ENCODE measurements at regions not wholly inside any gene's neighbourhood (a gene's known extent, or its start where the extent isn't known, plus 50 kb on each side); places are given as distances from the start of the nearest gene placed in this dataset.

DNA sequence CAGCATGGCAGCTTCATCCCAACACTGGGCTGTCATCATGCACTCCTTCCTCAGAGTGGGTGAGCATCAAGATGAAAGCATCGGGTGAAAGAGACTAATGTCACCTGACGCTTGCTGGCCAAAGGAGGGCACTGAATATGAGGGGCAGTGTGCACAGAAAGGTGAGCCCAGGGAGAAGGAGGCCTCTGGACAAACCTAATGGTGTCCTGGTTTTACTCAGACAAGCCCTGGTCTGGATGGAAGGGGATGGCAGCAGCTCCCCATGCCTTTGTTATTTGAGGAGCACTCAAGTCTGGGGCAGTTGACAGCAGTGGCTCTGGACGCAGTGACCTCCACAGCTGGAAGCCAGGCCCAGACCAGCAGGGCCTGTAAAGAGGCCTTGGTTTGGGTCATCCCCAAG, 209.7 kb downstream of the SMAD2 start:
- DNase-seq (no peak), ATAC-seq (no peak)
- no peaks in the 10 kb centered on the region for H3K27me3 ChIP-seq
- no peak overlapping the region for H3K27ac ChIP-seq
- in situ Hi-C loops (cut with MboI; ENCODE audit: low sequenced_read_pairs in 4 of 4), result no loop called here
- no peaks in the 10 kb centered on the region for H3K9me3 ChIP-seq
- H3K36me3 ChIP-seq, result no peaks in the 10 kb centered on the region
- H3K4me3 ChIP-seq, result no peak overlapping the region
- TF ChIP-seq, protein P1, sequence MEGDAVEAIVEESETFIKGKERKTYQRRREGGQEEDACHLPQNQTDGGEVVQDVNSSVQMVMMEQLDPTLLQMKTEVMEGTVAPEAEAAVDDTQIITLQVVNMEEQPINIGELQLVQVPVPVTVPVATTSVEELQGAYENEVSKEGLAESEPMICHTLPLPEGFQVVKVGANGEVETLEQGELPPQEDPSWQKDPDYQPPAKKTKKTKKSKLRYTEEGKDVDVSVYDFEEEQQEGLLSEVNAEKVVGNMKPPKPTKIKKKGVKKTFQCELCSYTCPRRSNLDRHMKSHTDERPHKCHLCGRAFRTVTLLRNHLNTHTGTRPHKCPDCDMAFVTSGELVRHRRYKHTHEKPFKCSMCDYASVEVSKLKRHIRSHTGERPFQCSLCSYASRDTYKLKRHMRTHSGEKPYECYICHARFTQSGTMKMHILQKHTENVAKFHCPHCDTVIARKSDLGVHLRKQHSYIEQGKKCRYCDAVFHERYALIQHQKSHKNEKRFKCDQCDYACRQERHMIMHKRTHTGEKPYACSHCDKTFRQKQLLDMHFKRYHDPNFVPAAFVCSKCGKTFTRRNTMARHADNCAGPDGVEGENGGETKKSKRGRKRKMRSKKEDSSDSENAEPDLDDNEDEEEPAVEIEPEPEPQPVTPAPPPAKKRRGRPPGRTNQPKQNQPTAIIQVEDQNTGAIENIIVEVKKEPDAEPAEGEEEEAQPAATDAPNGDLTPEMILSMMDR (IDR thresholded peaks at IDR 0.05 in 4 of 5, conservative IDR thresholded peaks at IDR 0.05 in 1 of 5), result no peak
- no peak for TF ChIP-seq POLR2A (IDR thresholded peaks at IDR 0.05)
- H3K4me1 ChIP-seq, result no peaks in the 10 kb centered on the region
- intact Hi-C loops (cut with DNase I; ENCODE audit: low total_unique reads), result no loop called here

DNA sequence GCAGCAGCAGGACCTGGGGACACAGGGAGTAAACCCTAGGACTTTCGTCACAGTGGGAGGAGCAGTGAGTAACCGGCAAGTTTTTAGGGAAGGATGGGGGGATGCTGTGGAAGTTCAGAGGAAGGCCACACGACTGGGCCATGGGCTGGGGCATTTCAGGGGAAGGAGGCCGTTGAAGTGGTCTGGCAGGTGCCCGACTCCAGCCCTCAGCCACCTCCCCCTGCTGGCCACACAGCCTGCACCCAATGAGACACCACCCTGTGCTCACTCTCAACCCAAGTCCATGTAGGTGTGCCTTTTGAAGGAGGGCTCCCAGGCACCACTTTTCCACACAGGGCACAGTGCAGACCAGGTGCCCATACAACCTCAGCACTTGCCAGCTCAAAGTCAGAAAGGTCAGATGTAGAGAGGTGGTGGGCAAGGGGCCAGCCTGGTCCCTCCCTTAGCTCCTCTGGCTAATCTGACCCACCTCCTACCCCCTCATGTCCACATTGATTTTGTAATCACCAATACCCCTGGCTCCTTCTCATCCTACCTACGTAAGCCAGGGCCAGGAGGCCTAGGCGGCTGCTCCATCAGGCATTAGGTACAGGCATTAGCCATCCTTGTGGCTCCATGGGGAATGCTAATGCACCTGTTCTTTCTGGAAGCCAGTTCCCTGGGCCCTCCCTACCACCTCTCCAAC, 211.2 kb downstream of the SMAD2 start:
- DNase-seq (no peak), ATAC-seq (no peak)
- Histone ChIP-seq H3K9me3 (no peaks in the 10 kb centered on the region), H3K36me3 (no peaks in the 10 kb centered on the region), H3K27ac (no peak overlapping the region), H3K4me3 (no peak overlapping the region), H3K4me1 (no peaks in the 10 kb centered on the region), H3K27me3 (no peaks in the 10 kb centered on the region)
- in situ Hi-C loops (cut with MboI; ENCODE audit: low sequenced_read_pairs in 4 of 4) (no loop called here), intact Hi-C loops (cut with DNase I; ENCODE audit: low total_unique reads) (no loop called here)
- TF ChIP-seq, protein P1 (IDR thresholded peaks at IDR 0.05 in 4 of 5, conservative IDR thresholded peaks at IDR 0.05 in 1 of 5), result no peak
- no peak for TF ChIP-seq POLR2A (IDR thresholded peaks at IDR 0.05)

DNA sequence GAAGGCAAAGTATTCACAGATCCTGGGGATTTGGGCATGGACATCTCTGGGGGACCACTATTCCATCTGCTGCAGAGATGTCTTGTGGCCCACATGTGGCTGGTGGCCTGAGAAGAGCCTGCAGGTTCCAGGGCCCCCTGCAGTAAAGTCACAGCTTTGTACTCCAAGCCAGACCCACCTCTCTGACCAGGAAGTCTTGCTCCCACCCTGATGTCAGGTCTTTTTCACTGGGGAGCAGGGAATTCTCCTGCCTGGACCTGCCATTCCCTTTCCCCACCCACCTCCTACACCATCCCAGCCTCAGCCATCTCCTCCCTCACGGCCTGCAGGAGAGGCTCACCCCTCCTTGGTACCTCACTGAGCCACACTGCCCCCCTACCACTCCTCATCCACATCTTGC, 211.8 kb downstream of the SMAD2 start:
- Histone ChIP-seq H3K4me1 (no peaks in the 10 kb centered on the region), H3K27ac (no peak overlapping the region), H3K27me3 (no peaks in the 10 kb centered on the region), H3K9me3 (no peaks in the 10 kb centered on the region), H3K36me3 (no peaks in the 10 kb centered on the region), H3K4me3 (no peak overlapping the region)
- intact Hi-C loops (cut with DNase I; ENCODE audit: low total_unique reads) (no loop called here), in situ Hi-C loops (cut with MboI; ENCODE audit: low sequenced_read_pairs in 4 of 4) (no loop called here)
- ATAC-seq, result no peak
- no peak for DNase-seq
- TF ChIP-seq POLR2A (IDR thresholded peaks at IDR 0.05), result no peak
- TF ChIP-seq, protein P1 (IDR thresholded peaks at IDR 0.05 in 4 of 5, conservative IDR thresholded peaks at IDR 0.05 in 1 of 5), result no peak

DNA sequence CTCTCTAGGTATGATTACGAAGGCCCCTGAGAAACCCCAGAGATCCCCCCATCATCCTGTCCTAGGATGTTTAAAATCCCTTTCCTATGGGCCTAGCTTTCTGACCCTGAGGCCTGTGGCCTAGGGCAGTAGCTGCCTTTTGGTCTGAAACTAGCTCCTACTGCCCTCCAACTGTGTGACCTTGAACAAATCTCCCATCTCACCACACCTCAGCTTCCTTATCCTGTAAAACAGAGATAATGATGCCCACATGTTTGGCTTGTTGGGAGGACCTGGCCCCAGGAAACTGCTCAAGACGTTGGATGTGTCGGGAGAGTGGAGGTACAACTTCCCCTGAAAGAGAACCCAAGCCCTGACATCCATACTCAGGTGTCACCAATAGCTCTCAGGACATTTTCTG, 213.2 kb downstream of the SMAD2 start:
- in situ Hi-C loops (cut with MboI; ENCODE audit: low sequenced_read_pairs in 4 of 4) (no loop called here), intact Hi-C loops (cut with DNase I; ENCODE audit: low total_unique reads) (no loop called here)
- peaks cover 0 to 2% (median 0%) of the 10 kb centered on the region in 3 donors for H3K27me3 ChIP-seq
- ATAC-seq (no peak), DNase-seq (no peak)
- no peak for TF ChIP-seq POLR2A (IDR thresholded peaks at IDR 0.05)
- TF ChIP-seq, protein P1 (IDR thresholded peaks at IDR 0.05 in 4 of 5, conservative IDR thresholded peaks at IDR 0.05 in 1 of 5), result no peak
- H3K9me3 ChIP-seq, result no peaks in the 10 kb centered on the region
- no peaks in the 10 kb centered on the region for H3K4me1 ChIP-seq
- no peak overlapping the region for H3K27ac ChIP-seq
- no peaks in the 10 kb centered on the region for H3K36me3 ChIP-seq
- H3K4me3 ChIP-seq, result no peak overlapping the region

Measured in gastrocnemius medialis (tissue), 4 donors.